Lower leg skin (tissue), 4 donors: ENCODE measurements at regions not wholly inside any gene's neighbourhood (a gene's known extent, or its start where the extent isn't known, plus 50 kb on each side); places are given as distances from the start of the nearest gene placed in this dataset.

ENCODE experiments used
- DNase-seq, 2 donors: peaks; one replicate each; pipeline ENCODE4 v3.0.0-alpha.2; 2019; ENCODE audit warnings: low spot score in 2 of 2
- H3K4me3 ChIP-seq: fragments of 200-600 bp; sonication (generic); 2 replicates; pipeline ENCODE4 v1.5.1; 2017; ENCODE audit warnings: mild to moderate bottlenecking, low read depth; ENCODE audit not compliant: poor library complexity, severe bottlenecking
- CTCF ChIP-seq, 3 donors: fragments of 450-650 bp; IDR thresholded peaks; one replicate each; pipeline ENCODE4 v1.5.1; 2016; ENCODE audit warnings: antibody characterized with exemption in 3 of 3, mild to moderate bottlenecking in 3 of 3, moderate library complexity in 2 of 3
- POLR2A ChIP-seq, 2 donors: fragments of 450-650 bp; IDR thresholded peaks; one replicate each; pipeline ENCODE4 v1.6.1; 2016 to 2017; ENCODE audit warnings: antibody characterized with exemption in 2 of 2, mild to moderate bottlenecking in 1 of 2, moderate library complexity in 1 of 2
- WGBS, 2 donors: methylation state at CpG; one replicate each; pipeline ENCODE4 v1.1.5; 2018; 5-methylcytosine and 5-hydroxymethylcytosine counted together
- intact Hi-C: fragments of 100-400 bp; cut with DNase I; formaldehyde crosslinking; loops from one replicate; pipeline ENCODE4 v1.15.0; 2023; ENCODE audit warnings: low total_unique reads

GRCh38 chr9:115396071-115396529 lies 278.1 kb upstream of the TNC start:
- no peak for DNase-seq
- TF ChIP-seq POLR2A (IDR thresholded peaks at IDR 0.05) (no peak), CTCF (IDR thresholded peaks at IDR 0.05) (no peak)
- intact Hi-C loops: no loop called here
- H3K4me3 ChIP-seq: no peak overlapping the region

GRCh38 chr9:115397591-115398312 lies 279.8 kb upstream of the TNC start:
- WGBS, 2 donors: 89 to 90% methylated on average over 4 of the region's 4 CpGs
- TF ChIP-seq POLR2A (IDR thresholded peaks at IDR 0.05) (no peak), CTCF (IDR thresholded peaks at IDR 0.05) (no peak)
- H3K4me3 ChIP-seq: no peak overlapping the region
- intact Hi-C loops: no loop called here
- DNase-seq: no peak

DNA sequence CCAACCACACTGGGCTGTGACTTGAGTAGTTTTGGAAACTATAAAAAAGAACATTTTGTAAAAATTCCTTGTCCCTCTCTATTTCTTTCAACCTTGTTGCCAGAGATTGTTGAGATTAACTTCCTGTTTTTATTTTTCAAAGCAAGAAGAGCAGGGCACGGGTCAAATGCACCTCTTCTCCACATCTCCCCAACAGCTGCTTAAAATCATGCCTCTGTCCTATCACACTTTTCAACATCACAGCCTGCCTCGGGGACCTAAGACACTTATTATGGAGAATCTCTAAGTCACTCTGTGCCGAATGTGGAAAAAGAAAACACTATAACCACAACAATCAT lies 280.3 kb upstream of the TNC start:
- no peak for DNase-seq
- 62 to 67% methylated on average over 3 of the region's 3 CpGs for WGBS, 2 donors
- TF ChIP-seq POLR2A (IDR thresholded peaks at IDR 0.05): no peak
- no peak for TF ChIP-seq CTCF (IDR thresholded peaks at IDR 0.05)
- no peak overlapping the region for H3K4me3 ChIP-seq
- intact Hi-C loops: no loop called here

- TF ChIP-seq CTCF (IDR thresholded peaks at IDR 0.05): no peak
- TF ChIP-seq POLR2A (IDR thresholded peaks at IDR 0.05): no peak
- no peak overlapping the region for H3K4me3 ChIP-seq
- 82 to 83% methylated on average over 1 of the region's 1 CpG for WGBS, 2 donors
- intact Hi-C loops: no loop called here
- DNase-seq: no peak
Observed at GRCh38 chr9:115398996-115399395, 281.0 kb upstream of the TNC start.

DNA sequence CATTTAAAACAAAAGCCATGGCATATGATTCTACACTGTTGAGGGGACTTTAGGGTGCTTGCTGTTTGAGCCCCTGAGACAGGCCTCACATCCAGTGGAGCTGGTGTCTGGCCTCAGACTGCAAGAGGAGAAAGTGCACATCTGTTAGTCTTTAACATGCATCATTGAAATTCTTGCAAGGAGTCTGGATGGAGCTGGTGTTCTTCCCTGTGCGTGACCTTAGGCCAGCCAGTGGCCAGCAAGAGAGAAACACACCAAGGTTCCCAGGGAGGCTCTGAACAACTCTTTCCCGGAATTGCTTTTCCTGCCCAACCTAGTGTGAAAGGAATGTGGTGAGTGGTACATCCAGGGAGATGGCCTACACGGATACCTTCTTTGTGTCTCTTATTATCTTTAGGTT lies 282.8 kb upstream of the TNC start:
- DNase-seq: no peak
- WGBS, 2 donors: 62 to 79% methylated on average over 3 of the region's 3 CpGs
- intact Hi-C loops: no loop called here

More for the DNA sequence above, 282.8 kb upstream of the TNC start:
- TF ChIP-seq CTCF (IDR thresholded peaks at IDR 0.05): no peak
- TF ChIP-seq POLR2A (IDR thresholded peaks at IDR 0.05): no peak
- H3K4me3 ChIP-seq: no peak overlapping the region
